Right lobe of liver (tissue), 6 donors: ENCODE measurements at regions not wholly inside any gene's neighbourhood (a gene's known extent, or its start where the extent isn't known, plus 50 kb on each side); places are given as distances from the start of the nearest gene placed in this dataset.

Source experiments
- ATAC-seq, 4 donors: fragments of 200-7000 bp; cut with Tn5 transposase; one replicate each; pipeline ENCODE4 v1.9.1; 2020; ENCODE audit warnings: mild to moderate bottlenecking in 4 of 4, moderate library complexity in 4 of 4
- DNase-seq, 3 donors: peaks; one replicate each; pipeline ENCODE4 v3.0.0-alpha.2; 2020
- H3K27ac ChIP-seq, 3 donors: fragments of 200-600 bp; one replicate each; pipeline ENCODE4 v1.8.0; 2022
- H3K27me3 ChIP-seq, 2 donors: fragments of 200-600 bp; one replicate each; pipeline ENCODE4 v1.8.0; 2022
- H3K36me3 ChIP-seq, 4 donors: fragments of 200-600 bp; sonication (generic) in 1 of 4; one replicate each; pipeline versions ENCODE4 v1.5.1 to v1.8.0; 2017 to 2022; ENCODE audit warnings: control low read depth in 1 of 4
- H3K4me1 ChIP-seq, 4 donors: fragments of 200-600 bp; sonication (generic) in 1 of 4; one replicate each; pipeline versions ENCODE4 v1.5.1 to v1.8.0; 2017 to 2022; ENCODE audit warnings: control low read depth in 1 of 4
- H3K4me3 ChIP-seq, 3 donors: fragments of 200-600 bp; one replicate each; pipeline ENCODE4 v1.8.0; 2022
- H3K9me3 ChIP-seq, 4 donors: fragments of 200-600 bp; sonication (generic) in 1 of 4; one replicate each; pipeline versions ENCODE4 v1.5.1 to v1.8.0; 2017 to 2022; ENCODE audit warnings: control low read depth in 1 of 4
- CTCF ChIP-seq, 4 donors: fragments of 200-600 bp in 3 of 4; fragments of 450-650 bp in 1 of 4; IDR thresholded peaks; one replicate each; pipeline versions ENCODE4 v1.5.1 to v1.8.0; 2016 to 2022; ENCODE audit warnings: antibody characterized with exemption in 4 of 4, mild to moderate bottlenecking in 2 of 4
- POLR2A ChIP-seq: fragments of 450-650 bp; IDR thresholded peaks from one replicate; pipeline ENCODE4 v1.6.1; 2017; ENCODE audit warnings: antibody characterized with exemption, mild to moderate bottlenecking
- WGBS: methylation state at CpG from one replicate; pipeline ENCODE4 v1.1.6; 2018; ENCODE audit warnings: low coverage, low lambda C conversion rate; ENCODE audit not compliant: insufficient coverage; ENCODE audit errors: missing lambda C conversion rate; 5-methylcytosine and 5-hydroxymethylcytosine counted together
- intact Hi-C, 2 donors: fragments of 100-400 bp; cut with DNase I; formaldehyde crosslinking; loops; one replicate each; pipeline versions ENCODE4 v1.11.2 to v1.14.1; 2022
- donor health status: DM: no; HTN: yes; CAD: no.
- donor health status: DM: no; HTN: no; CAD: no.
- donor health status: DM: no; HTN: no; CAD: no.
- donor health status: DM: no; HTN: yes; CAD: no.
- donor health status: DM: no; HTN: yes; CAD: no.

DNA sequence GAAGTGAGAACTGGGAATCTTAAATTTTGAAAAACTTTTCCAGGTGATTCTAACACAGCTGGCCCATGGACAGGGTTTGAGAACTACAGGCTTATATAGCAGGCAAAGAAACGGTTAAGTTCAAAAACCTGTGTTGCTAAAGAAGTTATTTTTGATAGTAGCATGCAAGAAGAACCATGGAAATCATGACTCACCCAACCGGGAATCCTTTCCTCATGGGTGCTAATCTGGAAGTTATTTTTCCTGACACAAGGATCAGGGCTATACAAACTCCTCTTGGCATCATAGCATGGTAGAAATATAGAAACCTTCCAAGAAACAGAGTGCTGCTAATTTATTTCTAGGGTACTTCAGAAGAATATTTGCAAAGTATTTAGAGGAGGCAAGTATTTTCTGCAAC is 588.7 kb downstream of the CCER1 start:
- WGBS: 32% methylated on average over 2 of the region's 2 CpGs
- DNase-seq (no peak), ATAC-seq (no peak)
- Histone ChIP-seq H3K9me3 (no peaks in the 10 kb centered on the region), H3K27me3 (no peaks in the 10 kb centered on the region), H3K36me3 (no peaks in the 10 kb centered on the region), H3K4me3 (no peak overlapping the region), H3K27ac (no peak overlapping the region), H3K4me1 (no peaks in the 10 kb centered on the region)
- intact Hi-C loops: no loop called here
- TF ChIP-seq POLR2A (no peak), CTCF (IDR thresholded peaks at IDR 0.05) (no peak)

DNA sequence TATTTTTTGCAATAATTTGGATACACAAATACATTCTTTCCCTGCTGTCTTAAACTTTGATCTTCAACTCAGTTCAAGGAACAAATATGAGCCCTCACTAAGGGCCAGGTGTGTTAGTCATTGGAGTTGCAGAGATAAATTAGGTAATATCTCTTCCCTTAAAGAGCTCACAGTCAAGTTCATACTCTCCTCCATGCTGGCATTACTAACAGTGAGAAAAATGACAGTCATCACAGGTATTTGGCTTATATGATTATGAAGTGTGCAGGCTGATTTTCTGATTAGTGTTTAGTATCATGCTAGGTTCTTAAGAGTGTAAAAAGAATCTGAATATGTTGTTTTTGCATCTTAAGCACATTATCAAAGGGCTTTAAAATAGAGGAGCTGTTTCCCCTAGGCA is 594.7 kb downstream of the CCER1 start:
- Histone ChIP-seq H3K36me3 (no peaks in the 10 kb centered on the region), H3K4me3 (no peak overlapping the region), H3K27me3 (no peaks in the 10 kb centered on the region), H3K4me1 (no peaks in the 10 kb centered on the region), H3K27ac (no peak overlapping the region), H3K9me3 (no peaks in the 10 kb centered on the region)
- TF ChIP-seq POLR2A (no peak), CTCF (IDR thresholded peaks at IDR 0.05) (no peak)
- intact Hi-C loops: no loop called here
- no peak for DNase-seq
- no peak for ATAC-seq

GRCh38 chr12:90355711-90356355 is 599.1 kb downstream of the CCER1 start:
- Histone ChIP-seq H3K36me3 (no peaks in the 10 kb centered on the region), H3K4me1 (no peaks in the 10 kb centered on the region), H3K27me3 (no peaks in the 10 kb centered on the region), H3K4me3 (no peak overlapping the region), H3K9me3 (no peaks in the 10 kb centered on the region), H3K27ac (no peak overlapping the region)
- DNase-seq (no peak), ATAC-seq (no peak)
- TF ChIP-seq CTCF (IDR thresholded peaks at IDR 0.05) (no peak), POLR2A (no peak)
- WGBS: 71% methylated on average over 6 of the region's 8 CpGs
- intact Hi-C loops: no loop called here

DNA sequence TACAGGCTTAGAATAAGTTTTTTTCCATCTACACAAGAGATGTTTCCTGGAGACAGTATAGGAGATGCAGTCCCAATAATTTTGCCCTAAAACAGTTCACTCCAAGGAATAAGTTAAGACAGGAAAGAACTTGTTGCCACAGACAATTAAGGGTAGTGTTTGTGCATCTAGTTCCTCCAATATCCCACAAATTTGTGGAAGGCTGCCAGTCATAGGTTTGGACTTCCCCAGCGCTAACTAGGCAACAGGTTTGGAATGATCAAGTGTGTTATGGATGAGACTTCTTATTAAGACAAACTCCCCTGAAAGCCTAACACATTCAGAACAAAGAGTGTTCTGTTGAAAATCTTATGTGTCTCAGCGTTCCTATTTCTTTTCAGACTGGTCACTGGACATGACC is 611.0 kb downstream of the CCER1 start:
- intact Hi-C loops: no loop called here
- H3K27ac ChIP-seq: no peak overlapping the region
- no peak for ATAC-seq
- H3K4me3 ChIP-seq: no peak overlapping the region
- DNase-seq: no peak
- 83% methylated on average over 2 of the region's 2 CpGs for WGBS
- no peaks in the 10 kb centered on the region for H3K27me3 ChIP-seq
- no peaks in the 10 kb centered on the region for H3K9me3 ChIP-seq
- H3K36me3 ChIP-seq: no peaks in the 10 kb centered on the region
- no peaks in the 10 kb centered on the region for H3K4me1 ChIP-seq
- no peak for TF ChIP-seq POLR2A
- TF ChIP-seq CTCF (IDR thresholded peaks at IDR 0.05): no peak

GRCh38 chr12:90342081-90342480 is 612.9 kb downstream of the CCER1 start:
- no peak for ATAC-seq
- Histone ChIP-seq H3K36me3 (no peaks in the 10 kb centered on the region), H3K4me3 (no peak overlapping the region)

More at GRCh38 chr12:90342081-90342480, 612.9 kb downstream of the CCER1 start:
- H3K27ac ChIP-seq: no peak overlapping the region
- H3K4me1 ChIP-seq: no peaks in the 10 kb centered on the region
- no peak for TF ChIP-seq CTCF (IDR thresholded peaks at IDR 0.05)
- TF ChIP-seq POLR2A: no peak
- no CpG with 5 or more reads among the region's 2 CpGs for WGBS
- no peak for DNase-seq
- no peaks in the 10 kb centered on the region for H3K9me3 ChIP-seq
- intact Hi-C loops: no loop called here
- no peaks in the 10 kb centered on the region for H3K27me3 ChIP-seq
